ENCODE measurements at regions not wholly inside any gene's neighbourhood (a gene's known extent, or its start where the extent isn't known, plus 50 kb on each side); places are given as distances from the start of the nearest gene placed in this dataset.

DNA sequence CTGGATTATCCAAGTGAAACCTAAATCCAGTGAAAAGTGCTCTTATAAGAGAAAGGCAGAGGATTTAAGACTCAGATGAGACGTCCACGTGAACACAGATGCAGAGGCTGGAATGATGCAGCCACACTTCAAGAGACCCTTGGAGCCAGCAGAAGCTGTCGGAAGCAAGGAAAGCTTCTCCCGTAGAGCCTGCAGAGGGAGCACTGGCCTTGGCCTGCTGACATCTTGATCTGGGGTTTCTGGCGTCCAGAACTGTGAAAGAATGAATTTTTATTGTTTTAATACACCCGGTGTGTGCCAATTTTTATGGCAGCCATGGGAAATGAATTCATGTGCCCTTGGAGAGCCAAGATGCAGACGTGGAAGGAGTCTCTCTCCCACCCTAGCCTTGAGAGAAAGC, 407.0 kb upstream of the B3GAT1 start:
- TF ChIP-seq FOXA1 (IDR thresholded peaks at IDR 0.05) (no peak), ELF4 (IDR thresholded peaks at IDR 0.05) (no peak), FOXK2 (IDR thresholded peaks at IDR 0.05) (no peak), LEF1 (IDR thresholded peaks at IDR 0.05; ENCODE audit: borderline replicate concordance) (no peak), TARDBP (IDR thresholded peaks at IDR 0.05) (no peak), SP1 (IDR thresholded peaks at IDR 0.05) (no peak), NFRKB (IDR thresholded peaks at IDR 0.05) (no peak), ARNT (IDR thresholded peaks at IDR 0.05) (no peak), BHLHE40 (IDR thresholded peaks at IDR 0.05; ENCODE audit: borderline replicate concordance) (no peak), CTBP1 (IDR thresholded peaks at IDR 0.05; ENCODE audit: borderline replicate concordance) (no peak), L3MBTL2 (conservative IDR thresholded peaks at IDR 0.05) (no peak)
- TF ChIP-seq, protein P1, sequence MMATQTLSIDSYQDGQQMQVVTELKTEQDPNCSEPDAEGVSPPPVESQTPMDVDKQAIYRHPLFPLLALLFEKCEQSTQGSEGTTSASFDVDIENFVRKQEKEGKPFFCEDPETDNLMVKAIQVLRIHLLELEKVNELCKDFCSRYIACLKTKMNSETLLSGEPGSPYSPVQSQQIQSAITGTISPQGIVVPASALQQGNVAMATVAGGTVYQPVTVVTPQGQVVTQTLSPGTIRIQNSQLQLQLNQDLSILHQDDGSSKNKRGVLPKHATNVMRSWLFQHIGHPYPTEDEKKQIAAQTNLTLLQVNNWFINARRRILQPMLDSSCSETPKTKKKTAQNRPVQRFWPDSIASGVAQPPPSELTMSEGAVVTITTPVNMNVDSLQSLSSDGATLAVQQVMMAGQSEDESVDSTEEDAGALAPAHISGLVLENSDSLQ (IDR thresholded peaks at IDR 0.05) = no peak
